Osteoblast (primary cell): ENCODE measurements at regions not wholly inside any gene's neighbourhood (a gene's known extent, or its start where the extent isn't known, plus 50 kb on each side); places are given as distances from the start of the nearest gene placed in this dataset.

ENCODE experiments used
- DNase-seq: peaks from one replicate; pipeline ENCODE4 v3.0.0; 2011; ENCODE audit warnings: low spot score, mixed read lengths; ENCODE audit not compliant: insufficient read length; ENCODE audit errors: missing footprints
- H2AFZ ChIP-seq: 2 replicates; pipeline ENCODE4 v1.6.0; 2011; ENCODE audit warnings: mild to moderate bottlenecking, low read length
- H3K27ac ChIP-seq: 2 replicates; pipeline ENCODE4 v1.5.1; 2011; ENCODE audit warnings: mild to moderate bottlenecking, low read depth, low read length, moderate library complexity
- H3K27me3 ChIP-seq: 2 replicates; pipeline ENCODE4 v1.6.0; 2012; ENCODE audit warnings: mild to moderate bottlenecking, control low read depth, inconsistent platforms, low read length, moderate library complexity; ENCODE audit not compliant: insufficient read depth
- H3K36me3 ChIP-seq: 2 replicates; pipeline ENCODE4 v1.5.1; 2011; ENCODE audit warnings: mild to moderate bottlenecking, low read length, control low read depth, moderate library complexity; ENCODE audit not compliant: insufficient read depth
- H3K4me1 ChIP-seq: 2 replicates; pipeline ENCODE4 v1.5.1; 2011; ENCODE audit warnings: mild to moderate bottlenecking, low read length, control low read depth, moderate library complexity; ENCODE audit not compliant: insufficient read depth
- H3K4me2 ChIP-seq: 2 replicates; pipeline ENCODE4 v1.6.0; 2011; ENCODE audit warnings: mild to moderate bottlenecking, low read length; ENCODE audit not compliant: insufficient read depth
- H3K4me3 ChIP-seq: fragments of 200-600 bp; sonication (generic); 3 replicates; pipeline ENCODE4 v1.5.1; 2012; ENCODE audit warnings: mild to moderate bottlenecking, low read length, inconsistent platforms; ENCODE audit not compliant: insufficient read depth
- H3K79me2 ChIP-seq: 2 replicates; pipeline ENCODE4 v1.6.0; 2012; ENCODE audit warnings: mild to moderate bottlenecking, low read length, control low read depth, inconsistent platforms; ENCODE audit not compliant: insufficient read depth
- H3K9me3 ChIP-seq: 2 replicates; pipeline ENCODE4 v1.5.1; 2011; ENCODE audit warnings: low read depth, low read length, control low read depth
- H4K20me1 ChIP-seq: 2 replicates; pipeline ENCODE4 v1.6.0; 2012; ENCODE audit warnings: mild to moderate bottlenecking, low read length, control low read depth; ENCODE audit not compliant: insufficient read depth
- TF ChIP-seq, protein P1 (sequence below): IDR thresholded peaks from 2 replicates; pipeline ENCODE4 v1.5.1; 2011; ENCODE audit warnings: mild to moderate bottlenecking, low read depth, low read length, moderate library complexity; ENCODE audit errors: extremely low read depth

DNA sequence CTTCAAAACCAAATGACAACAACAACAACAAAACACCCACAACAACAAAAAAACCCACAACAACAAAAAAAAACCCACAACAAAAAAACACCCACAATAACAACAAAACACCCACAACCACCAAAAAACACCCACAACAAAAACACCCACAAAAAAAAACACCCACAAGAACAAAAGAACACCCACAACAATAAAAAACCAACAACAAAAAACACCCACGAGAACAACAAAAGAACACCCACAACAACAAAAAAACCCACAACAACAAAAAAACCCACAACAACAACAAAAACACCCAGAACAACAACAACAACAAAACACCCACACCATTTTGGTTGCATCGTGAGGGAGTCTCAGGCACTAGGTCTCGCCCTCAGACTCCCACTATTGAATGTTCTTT lies 117.8 kb downstream of the C16orf95 start:
- TF ChIP-seq, protein P1, sequence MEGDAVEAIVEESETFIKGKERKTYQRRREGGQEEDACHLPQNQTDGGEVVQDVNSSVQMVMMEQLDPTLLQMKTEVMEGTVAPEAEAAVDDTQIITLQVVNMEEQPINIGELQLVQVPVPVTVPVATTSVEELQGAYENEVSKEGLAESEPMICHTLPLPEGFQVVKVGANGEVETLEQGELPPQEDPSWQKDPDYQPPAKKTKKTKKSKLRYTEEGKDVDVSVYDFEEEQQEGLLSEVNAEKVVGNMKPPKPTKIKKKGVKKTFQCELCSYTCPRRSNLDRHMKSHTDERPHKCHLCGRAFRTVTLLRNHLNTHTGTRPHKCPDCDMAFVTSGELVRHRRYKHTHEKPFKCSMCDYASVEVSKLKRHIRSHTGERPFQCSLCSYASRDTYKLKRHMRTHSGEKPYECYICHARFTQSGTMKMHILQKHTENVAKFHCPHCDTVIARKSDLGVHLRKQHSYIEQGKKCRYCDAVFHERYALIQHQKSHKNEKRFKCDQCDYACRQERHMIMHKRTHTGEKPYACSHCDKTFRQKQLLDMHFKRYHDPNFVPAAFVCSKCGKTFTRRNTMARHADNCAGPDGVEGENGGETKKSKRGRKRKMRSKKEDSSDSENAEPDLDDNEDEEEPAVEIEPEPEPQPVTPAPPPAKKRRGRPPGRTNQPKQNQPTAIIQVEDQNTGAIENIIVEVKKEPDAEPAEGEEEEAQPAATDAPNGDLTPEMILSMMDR: no peak
- peaks cover 35% of the 10 kb centered on the region for H3K4me1 ChIP-seq
- H3K4me3 ChIP-seq: no peak overlapping the region
- H3K27ac ChIP-seq: no peak overlapping the region
- no peaks in the 10 kb centered on the region for H3K79me2 ChIP-seq
- no peak for DNase-seq
- H3K36me3 ChIP-seq: no peaks in the 10 kb centered on the region
- no peaks in the 10 kb centered on the region for H3K27me3 ChIP-seq
- no peaks in the 10 kb centered on the region for H4K20me1 ChIP-seq
- peaks cover 2% of the 10 kb centered on the region for H3K9me3 ChIP-seq
- no peak overlapping the region for H2AFZ ChIP-seq
- no peak overlapping the region for H3K4me2 ChIP-seq

DNA sequence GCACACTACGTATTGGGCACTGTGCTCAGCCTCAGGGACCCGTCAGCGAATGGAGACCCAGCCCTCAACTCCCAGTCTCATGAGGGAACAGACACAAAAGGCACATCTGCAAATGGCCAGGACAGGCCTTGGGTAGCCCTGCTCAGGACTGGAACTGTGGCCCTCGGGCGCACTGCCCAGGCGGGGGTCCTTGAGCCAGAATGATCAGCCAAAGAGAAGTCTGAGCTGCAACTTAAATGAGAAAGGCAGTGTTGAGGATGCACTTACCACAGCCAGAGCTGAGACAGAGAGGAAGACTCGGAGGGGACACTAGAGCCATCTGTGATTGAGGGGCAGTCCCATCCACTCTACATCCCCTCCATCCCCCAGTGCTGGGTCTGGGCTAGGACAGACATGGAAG lies 117.3 kb downstream of the C16orf95 start:
- no peak overlapping the region for H3K4me2 ChIP-seq
- TF ChIP-seq, protein P1: no peak
- H3K27me3 ChIP-seq: no peaks in the 10 kb centered on the region
- H3K36me3 ChIP-seq: no peaks in the 10 kb centered on the region
- H3K79me2 ChIP-seq: no peaks in the 10 kb centered on the region
- H2AFZ ChIP-seq: no peak overlapping the region
- DNase-seq: no peak
- H4K20me1 ChIP-seq: no peaks in the 10 kb centered on the region
- H3K9me3 ChIP-seq: peaks cover 2% of the 10 kb centered on the region
- H3K27ac ChIP-seq: no peak overlapping the region
- H3K4me1 ChIP-seq: peaks cover 38% of the 10 kb centered on the region
- no peak overlapping the region for H3K4me3 ChIP-seq

DNA sequence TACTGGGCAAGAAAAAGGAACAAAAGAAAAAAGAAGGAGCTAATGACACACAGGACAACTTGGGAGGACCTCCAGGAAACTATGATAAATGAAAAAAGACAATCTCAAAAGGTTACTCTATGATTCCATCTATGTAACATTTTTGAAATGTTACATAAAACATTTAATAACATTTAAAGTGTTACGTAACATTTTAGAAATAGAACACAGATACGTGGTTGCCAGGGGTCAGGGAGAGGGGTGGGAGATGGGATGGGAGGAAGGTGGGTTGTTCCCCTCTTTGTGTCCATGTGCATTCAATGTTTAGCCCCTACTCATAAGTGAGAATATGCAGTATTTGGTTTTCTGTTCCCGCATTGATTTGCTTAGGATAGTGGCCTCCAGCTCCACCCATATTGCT lies 116.6 kb downstream of the C16orf95 start:
- no peak overlapping the region for H3K4me3 ChIP-seq
- peak overlapping the region; percentile 4 for H2AFZ ChIP-seq
- DNase-seq: no peak
- no peaks in the 10 kb centered on the region for H3K79me2 ChIP-seq
- H3K4me2 ChIP-seq: peak overlapping the region; percentile 16
- TF ChIP-seq, protein P1: no peak
- H4K20me1 ChIP-seq: no peaks in the 10 kb centered on the region
- no peaks in the 10 kb centered on the region for H3K36me3 ChIP-seq
- H3K27me3 ChIP-seq: no peaks in the 10 kb centered on the region
- peaks cover 2% of the 10 kb centered on the region for H3K9me3 ChIP-seq
- peak overlapping the region; percentile 97 for H3K27ac ChIP-seq
- H3K4me1 ChIP-seq: peaks cover 39% of the 10 kb centered on the region

DNA sequence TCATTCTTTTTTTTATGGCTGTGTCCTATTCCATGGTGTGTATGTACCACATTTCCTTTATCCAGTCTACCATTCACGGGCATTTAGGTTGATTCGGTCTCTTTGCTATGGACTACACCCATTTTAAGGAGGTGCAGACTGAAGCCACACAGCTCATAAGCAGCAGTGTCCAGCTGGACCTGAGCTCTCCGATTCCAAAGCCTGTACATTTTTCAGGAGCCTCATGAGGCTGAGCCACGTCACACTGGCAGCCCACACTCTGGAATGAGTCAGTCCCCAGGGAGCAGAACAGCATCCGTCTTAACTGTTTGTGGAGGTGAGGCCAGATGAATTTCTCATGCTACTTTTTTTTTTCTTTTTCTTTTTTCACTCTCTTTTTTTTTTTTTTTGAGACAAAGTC lies 116.1 kb downstream of the C16orf95 start:
- peak overlapping the region; percentile 97 for H3K27ac ChIP-seq
- no peaks in the 10 kb centered on the region for H4K20me1 ChIP-seq
- H3K4me1 ChIP-seq: peaks cover 43% of the 10 kb centered on the region
- no peaks in the 10 kb centered on the region for H3K27me3 ChIP-seq
- no peaks in the 10 kb centered on the region for H3K36me3 ChIP-seq
- H2AFZ ChIP-seq: peak overlapping the region; percentile 4
- H3K9me3 ChIP-seq: peaks cover 2% of the 10 kb centered on the region
- H3K79me2 ChIP-seq: no peaks in the 10 kb centered on the region
- TF ChIP-seq, protein P1: no peak
- H3K4me3 ChIP-seq: no peak overlapping the region
- H3K4me2 ChIP-seq: peak overlapping the region; percentile 16
- peak; percentile 94 for DNase-seq
